HG03097 (cell line): ENCODE measurements at regions not wholly inside any gene's neighbourhood (a gene's known extent, or its start where the extent isn't known, plus 50 kb on each side); places are given as distances from the start of the nearest gene placed in this dataset.
"Not testable (repeated sequence)": the region's sequence is repeated elsewhere in the genome, so short reads cannot be mapped to it uniquely, and the experiment has no call there.

Source experiments
- ATAC-seq: cut with Tn5 transposase; IDR thresholded peaks from one replicate; pipeline ENCODE4 v1.9.1; 2021; ENCODE audit not compliant: unreplicated experiment, low FRiP score

- no peak for ATAC-seq
Measured at GRCh38 chr5:68830377-68830898, 263.4 kb upstream of the SLC30A5 start.

GRCh38 chr5:68834491-68834981 is 259.3 kb upstream of the SLC30A5 start:
- ATAC-seq = no peak

- ATAC-seq = no peak
Measured at GRCh38 chr5:68838157-68838718, 255.6 kb upstream of the SLC30A5 start.

GRCh38 chr5:68839019-68839552 is 254.7 kb upstream of the SLC30A5 start:
- ATAC-seq = no peak

- ATAC-seq = no peak
Measured at GRCh38 chr5:68843624-68844364, 250.0 kb upstream of the SLC30A5 start.

- no peak for ATAC-seq
Measured at GRCh38 chr5:68845131-68845530, 248.7 kb upstream of the SLC30A5 start.

- ATAC-seq = no peak
Measured at GRCh38 chr5:68846828-68847227, 247.0 kb upstream of the SLC30A5 start.

GRCh38 chr5:68848091-68848490 is 245.7 kb upstream of the SLC30A5 start:
- ATAC-seq = no peak

- ATAC-seq = no peak
Measured at GRCh38 chr5:68849103-68849502, 244.7 kb upstream of the SLC30A5 start.

GRCh38 chr5:68849906-68850305 is 243.9 kb upstream of the SLC30A5 start:
- no peak for ATAC-seq

- no peak for ATAC-seq
Measured at GRCh38 chr5:68861099-68861498, 232.7 kb upstream of the SLC30A5 start.

- no peak for ATAC-seq
Measured at GRCh38 chr5:68862560-68862959, 231.3 kb upstream of the SLC30A5 start.

- ATAC-seq = not testable (repeated sequence)
Measured at GRCh38 chr5:68865192-68865591, 228.6 kb upstream of the SLC30A5 start.

- ATAC-seq = no peak
Measured at GRCh38 chr5:68872088-68872839, 221.6 kb upstream of the SLC30A5 start.

GRCh38 chr5:68873198-68873597 is 220.6 kb upstream of the SLC30A5 start:
- ATAC-seq = no peak

GRCh38 chr5:68875351-68875750 is 218.5 kb upstream of the SLC30A5 start:
- ATAC-seq = no peak

GRCh38 chr5:68883436-68883835 is 210.4 kb upstream of the SLC30A5 start:
- ATAC-seq = no peak

GRCh38 chr5:68884144-68884754 is 209.6 kb upstream of the SLC30A5 start:
- ATAC-seq = no peak

- no peak for ATAC-seq
Measured at GRCh38 chr5:68884883-68885282, 208.9 kb upstream of the SLC30A5 start.

GRCh38 chr5:68886814-68887213 is 207.0 kb upstream of the SLC30A5 start:
- ATAC-seq = no peak

- ATAC-seq = no peak
Measured at GRCh38 chr5:68891718-68892117, 202.1 kb upstream of the SLC30A5 start.
